Activated CD8-positive, alpha-beta T cell treated with anti-CD3 and anti-CD28 coated beads, Interleukin-2, amount 10 ng/mL, durations not matched to agents 7 days and 5 days (primary cell): ENCODE measurements at regions not wholly inside any gene's neighbourhood (a gene's known extent, or its start where the extent isn't known, plus 50 kb on each side); places are given as distances from the start of the nearest gene placed in this dataset.

Experiments used
- ATAC-seq: fragments of 150-1000 bp; cut with Tn5 transposase; one replicate; pipeline ENCODE4 v1.10.0; 2021; ENCODE audit warnings: moderate library complexity
- CTCF ChIA-PET: fragments of 350-600 bp; sonication (Branson Sonifier 250); formaldehyde crosslinking; loops from one replicate; lab custom pipeline; 2021; ENCODE audit warnings: antibody characterized with exemption; lab: Charles Lee
- POLR2A ChIA-PET: fragments of 350-600 bp; sonication (Branson Sonifier 250); formaldehyde crosslinking; loops from one replicate; lab custom pipeline; 2021; ENCODE audit warnings: antibody characterized with exemption; lab: Charles Lee
- DNase-seq: peaks from one replicate; pipeline ENCODE4 v3.0.0-alpha.2; 2020
- H3K27ac Mint-ChIP-seq: one replicate; pipeline ENCODE4 v1.8.0; 2021; ENCODE audit warnings: mild to moderate bottlenecking, mixed read lengths
- H3K27me3 Mint-ChIP-seq: one replicate; pipeline ENCODE4 v1.8.0; 2021; ENCODE audit warnings: low read depth, mixed read lengths
- H3K36me3 Mint-ChIP-seq: one replicate; pipeline ENCODE4 v1.8.0; 2021; ENCODE audit warnings: low read depth, mixed read lengths
- H3K4me1 Mint-ChIP-seq: one replicate; pipeline ENCODE4 v1.8.0; 2021; ENCODE audit warnings: low read depth, mixed read lengths
- H3K4me3 Mint-ChIP-seq: one replicate; pipeline ENCODE4 v1.8.0; 2021; ENCODE audit warnings: mild to moderate bottlenecking, mixed read lengths
- H3K9me3 Mint-ChIP-seq: one replicate; pipeline ENCODE4 v1.8.0; 2022; ENCODE audit warnings: mixed read lengths; ENCODE audit not compliant: insufficient read depth

GRCh38 chr7:79854621-79855020 lies 280.0 kb upstream of the GNAI1 start:
- Mint-ChIP-seq H3K27me3 (no peaks in the 10 kb centered on the region), H3K27ac (no peak overlapping the region), H3K4me3 (no peak overlapping the region), H3K4me1 (no peaks in the 10 kb centered on the region), H3K36me3 (no peaks in the 10 kb centered on the region), H3K9me3 (no peaks in the 10 kb centered on the region)
- DNase-seq: no peak
- ATAC-seq: no peak
- POLR2A ChIA-PET: no interaction called here
- CTCF ChIA-PET: no interaction called here

GRCh38 chr7:79837915-79838314 lies 296.7 kb upstream of the GNAI1 start:
- Mint-ChIP-seq H3K36me3 (no peaks in the 10 kb centered on the region), H3K9me3 (no peaks in the 10 kb centered on the region), H3K4me3 (no peak overlapping the region), H3K27me3 (no peaks in the 10 kb centered on the region), H3K27ac (no peak overlapping the region), H3K4me1 (no peaks in the 10 kb centered on the region)
- no peak for ATAC-seq
- ChIA-PET POLR2A (no interaction called here), CTCF (no interaction called here)
- DNase-seq: no peak

GRCh38 chr7:79833616-79834015 lies 301.0 kb upstream of the GNAI1 start:
- no peak for ATAC-seq
- no peak overlapping the region for H3K27ac Mint-ChIP-seq
- CTCF ChIA-PET: no interaction called here

GRCh38 chr7:79828866-79829265 lies 305.8 kb upstream of the GNAI1 start:
- Mint-ChIP-seq H3K4me3 (no peak overlapping the region), H3K4me1 (no peaks in the 10 kb centered on the region), H3K9me3 (no peaks in the 10 kb centered on the region), H3K27me3 (peaks cover 2% of the 10 kb centered on the region), H3K27ac (no peak overlapping the region), H3K36me3 (no peaks in the 10 kb centered on the region)
- ChIA-PET POLR2A (no interaction called here), CTCF (no interaction called here)
- no peak for DNase-seq
- no peak for ATAC-seq

More at GRCh38 chr7:79833616-79834015, 301.0 kb upstream of the GNAI1 start:
- Mint-ChIP-seq H3K4me1 (no peaks in the 10 kb centered on the region), H3K36me3 (no peaks in the 10 kb centered on the region), H3K27me3 (no peaks in the 10 kb centered on the region), H3K9me3 (no peaks in the 10 kb centered on the region), H3K4me3 (no peak overlapping the region)
- DNase-seq: no peak
- POLR2A ChIA-PET: no interaction called here

- Mint-ChIP-seq H3K4me3 (no peak overlapping the region), H3K27ac (no peak overlapping the region), H3K36me3 (no peaks in the 10 kb centered on the region), H3K9me3 (no peaks in the 10 kb centered on the region), H3K27me3 (peaks cover 2% of the 10 kb centered on the region), H3K4me1 (no peaks in the 10 kb centered on the region)
- DNase-seq: no peak
- ChIA-PET POLR2A (no interaction called here), CTCF (no interaction called here)
- ATAC-seq: no peak
These were observed 311.2 kb upstream of the GNAI1 start for GRCh38 chr7:79823246-79823951.

GRCh38 chr7:79822620-79823240 lies 311.9 kb upstream of the GNAI1 start:
- Mint-ChIP-seq H3K4me1 (no peaks in the 10 kb centered on the region), H3K27me3 (no peaks in the 10 kb centered on the region), H3K4me3 (no peak overlapping the region), H3K9me3 (no peaks in the 10 kb centered on the region), H3K27ac (no peak overlapping the region), H3K36me3 (no peaks in the 10 kb centered on the region)
- ATAC-seq: no peak
- DNase-seq: no peak
- POLR2A ChIA-PET: no interaction called here
- CTCF ChIA-PET: no interaction called here

- Mint-ChIP-seq H3K4me3 (no peak overlapping the region), H3K27me3 (peaks cover 4% of the 10 kb centered on the region), H3K9me3 (no peaks in the 10 kb centered on the region), H3K4me1 (no peaks in the 10 kb centered on the region), H3K36me3 (no peaks in the 10 kb centered on the region), H3K27ac (no peak overlapping the region)
- POLR2A ChIA-PET: no interaction called here
- CTCF ChIA-PET: no interaction called here
- ATAC-seq (no peak), DNase-seq (no peak)
These were observed 314.2 kb upstream of the GNAI1 start for GRCh38 chr7:79820387-79820786.

- H3K27ac Mint-ChIP-seq: no peak overlapping the region
- H3K27me3 Mint-ChIP-seq: no peaks in the 10 kb centered on the region
- no peaks in the 10 kb centered on the region for H3K4me1 Mint-ChIP-seq
- no peak for DNase-seq
- ChIA-PET CTCF (no interaction called here), POLR2A (no interaction called here)
- H3K9me3 Mint-ChIP-seq: no peaks in the 10 kb centered on the region
- no peak overlapping the region for H3K4me3 Mint-ChIP-seq
- H3K36me3 Mint-ChIP-seq: no peaks in the 10 kb centered on the region
- no peak for ATAC-seq
These were observed 323.7 kb upstream of the GNAI1 start for GRCh38 chr7:79810916-79811315.

GRCh38 chr7:79806161-79806734 lies 328.4 kb upstream of the GNAI1 start:
- H3K9me3 Mint-ChIP-seq: no peaks in the 10 kb centered on the region
- no peak overlapping the region for H3K4me3 Mint-ChIP-seq
- CTCF ChIA-PET: no interaction called here
- no peak overlapping the region for H3K27ac Mint-ChIP-seq
- H3K36me3 Mint-ChIP-seq: no peaks in the 10 kb centered on the region
- POLR2A ChIA-PET: no interaction called here
- no peak for DNase-seq
- peaks cover 2% of the 10 kb centered on the region for H3K27me3 Mint-ChIP-seq
- ATAC-seq: no peak
- no peaks in the 10 kb centered on the region for H3K4me1 Mint-ChIP-seq

GRCh38 chr7:79790656-79791262 lies 337.3 kb upstream of the MAGI2 start:
- Mint-ChIP-seq H3K9me3 (no peaks in the 10 kb centered on the region), H3K27ac (no peak overlapping the region), H3K27me3 (no peaks in the 10 kb centered on the region), H3K4me3 (no peak overlapping the region), H3K4me1 (no peaks in the 10 kb centered on the region), H3K36me3 (no peaks in the 10 kb centered on the region)
- CTCF ChIA-PET: no interaction called here
- DNase-seq: no peak
- no peak for ATAC-seq
- POLR2A ChIA-PET: no interaction called here

- POLR2A ChIA-PET: no interaction called here
- H3K4me3 Mint-ChIP-seq: no peak overlapping the region
- no peak for DNase-seq
- H3K4me1 Mint-ChIP-seq: no peaks in the 10 kb centered on the region
- no peak for ATAC-seq
- no peaks in the 10 kb centered on the region for H3K9me3 Mint-ChIP-seq
- H3K27ac Mint-ChIP-seq: no peak overlapping the region
- H3K27me3 Mint-ChIP-seq: no peaks in the 10 kb centered on the region
- CTCF ChIA-PET: no interaction called here
- no peaks in the 10 kb centered on the region for H3K36me3 Mint-ChIP-seq
These were observed 336.3 kb upstream of the MAGI2 start for GRCh38 chr7:79789584-79790345.

- Mint-ChIP-seq H3K9me3 (no peaks in the 10 kb centered on the region), H3K36me3 (no peaks in the 10 kb centered on the region), H3K27me3 (no peaks in the 10 kb centered on the region), H3K4me3 (no peak overlapping the region), H3K4me1 (no peaks in the 10 kb centered on the region), H3K27ac (no peak overlapping the region)
- ATAC-seq (no peak), DNase-seq (no peak)
- ChIA-PET POLR2A (no interaction called here), CTCF (no interaction called here)
These were observed 334.2 kb upstream of the MAGI2 start for GRCh38 chr7:79787623-79788022.
